B cell (primary cell): ENCODE measurements at regions not wholly inside any gene's neighbourhood (a gene's known extent, or its start where the extent isn't known, plus 50 kb on each side); places are given as distances from the start of the nearest gene placed in this dataset.

Experiments
- ATAC-seq: fragments of 200-7000 bp; cut with Tn5 transposase; one replicate; pipeline ENCODE4 v1.10.0; 2021; ENCODE audit warnings: low read depth, mild to moderate bottlenecking, moderate number of reproducible peaks, moderate library complexity
- CTCF ChIA-PET: fragments of 350-600 bp; sonication (Branson Sonifier 250); formaldehyde crosslinking; loops from one replicate; lab custom pipeline; 2021; ENCODE audit warnings: antibody characterized with exemption, inconsistent platforms; lab: Charles Lee
- POLR2A ChIA-PET: fragments of 350-600 bp; sonication (Branson Sonifier 250); formaldehyde crosslinking; loops from one replicate; lab custom pipeline; 2021; ENCODE audit warnings: antibody characterized with exemption; lab: Charles Lee
- DNase-seq: peaks from one replicate; pipeline ENCODE4 v3.0.0; 2013
- H2AFZ ChIP-seq: 2 replicates; pipeline ENCODE4 v1.6.1; 2012; ENCODE audit warnings: mild to moderate bottlenecking, low read depth, low read length; ENCODE audit not compliant: insufficient read depth, poor library complexity, severe bottlenecking
- H3K27ac ChIP-seq, 2 donors: 1 replicate in 1 of 2; 2 replicates in 1 of 2; pipeline ENCODE4 v1.5.1; 2012 to 2013; ENCODE audit warnings: low read length in 2 of 2, mild to moderate bottlenecking in 2 of 2, moderate library complexity in 1 of 2
- H3K27me3 ChIP-seq, 4 experiments: fragments of 200-600 bp in 1 of 4; sonication (generic) in 1 of 4; replicated peaks in 1 of 4; 1 replicate in 2 of 4; 2 replicates in 2 of 4; pipeline versions ENCODE4 v1.6.1 to v1.7.0; 2013 to 2016; ENCODE audit warnings: low read length in 3 of 4, mild to moderate bottlenecking in 2 of 4, mixed read lengths in 1 of 4, moderate library complexity in 1 of 4; ENCODE audit not compliant: insufficient read depth in 4 of 4, control insufficient read depth in 3 of 4; ENCODE audit errors: control extremely low read depth in 1 of 4
- H3K36me3 ChIP-seq, 2 experiments: replicated peaks in 1 of 2; 1 replicate in 1 of 2; 2 replicates in 1 of 2; pipeline versions ENCODE4 v1.6.1 to v1.7.1; 2013; ENCODE audit warnings: low read length in 1 of 2; ENCODE audit not compliant: insufficient read depth in 2 of 2, control insufficient read depth in 1 of 2; ENCODE audit errors: control extremely low read depth in 1 of 2, extremely low read depth in 1 of 2
- H3K4me1 ChIP-seq, 2 donors: fragments of 200-600 bp in 1 of 2; sonication (generic) in 1 of 2; 1 replicate in 1 of 2; 2 replicates in 1 of 2; pipeline versions ENCODE4 v1.5.1 to v1.6.1; 2013 to 2017; ENCODE audit warnings: low read length in 2 of 2; ENCODE audit not compliant: control insufficient read depth in 2 of 2, insufficient read depth in 2 of 2
- H3K4me2 ChIP-seq: replicated peaks from 2 replicates; pipeline ENCODE3; 2012; ENCODE audit warnings: mild to moderate bottlenecking, low read depth, low read length; ENCODE audit not compliant: poor library complexity, severe bottlenecking
- H3K4me3 ChIP-seq, 5 experiments: fragments of 200-600 bp in 1 of 5; sonication (generic) in 1 of 5; 1 replicate in 3 of 5; 2 replicates in 2 of 5; pipeline versions ENCODE4 v1.5.1 to v1.7.0; 2011 to 2016; ENCODE audit warnings: low read length in 4 of 5, mild to moderate bottlenecking in 4 of 5, low read depth in 2 of 5, control low read depth in 1 of 5, moderate library complexity in 1 of 5; ENCODE audit not compliant: insufficient read depth in 1 of 5; ENCODE audit errors: control extremely low read depth in 1 of 5, extremely low read depth in 1 of 5
- H3K79me2 ChIP-seq: fragments of 200-600 bp; sonication (generic); one replicate; pipeline ENCODE4 v1.6.0; 2016; ENCODE audit warnings: low read length; ENCODE audit not compliant: control insufficient read depth, insufficient read depth
- H3K9ac ChIP-seq: fragments of 200-600 bp; sonication (generic); 2 replicates; pipeline ENCODE4 v1.6.1; 2017; ENCODE audit warnings: mild to moderate bottlenecking, low read length, moderate library complexity
- H3K9me3 ChIP-seq, 3 donors: one replicate each; pipeline versions ENCODE4 v1.6.1 to v1.7.1; 2013; ENCODE audit warnings: low read length in 2 of 3; ENCODE audit not compliant: control insufficient read depth in 2 of 3, insufficient read depth in 1 of 3; ENCODE audit errors: control extremely low read depth in 1 of 3
- H4K20me1 ChIP-seq: 2 replicates; pipeline ENCODE4 v1.6.0; 2012; ENCODE audit warnings: mild to moderate bottlenecking, low read length; ENCODE audit not compliant: insufficient read depth, control insufficient read depth, poor library complexity, severe bottlenecking
- H3K27ac Mint-ChIP-seq: one replicate; pipeline ENCODE4 v1.8.0; 2021; ENCODE audit warnings: mixed read lengths
- H3K27me3 Mint-ChIP-seq: one replicate; pipeline ENCODE4 v1.8.0; 2021; ENCODE audit warnings: mixed read lengths
- H3K4me1 Mint-ChIP-seq: one replicate; pipeline ENCODE4 v1.8.0; 2021; ENCODE audit warnings: mixed read lengths
- H3K4me3 Mint-ChIP-seq: one replicate; pipeline ENCODE4 v1.8.0; 2021; ENCODE audit warnings: mixed read lengths
- H3K9me3 Mint-ChIP-seq: one replicate; pipeline ENCODE4 v1.8.0; 2022; ENCODE audit warnings: mixed read lengths; ENCODE audit not compliant: insufficient read depth
- EZH2 ChIP-seq: IDR thresholded peaks from 2 replicates; pipeline ENCODE4 v1.6.1; 2012; ENCODE audit warnings: borderline replicate concordance, low read depth, mild to moderate bottlenecking, moderate library complexity, low read length; ENCODE audit not compliant: insufficient read depth, poor library complexity, severe bottlenecking
- WGBS: methylation state at CpG from one replicate; pipeline ENCODE4 v1.1.5; 2013; ENCODE audit warnings: missing lambda C conversion rate; ENCODE audit not compliant: insufficient coverage; 5-methylcytosine and 5-hydroxymethylcytosine counted together
- intact Hi-C: fragments of 100-400 bp; cut with micrococcal nuclease; formaldehyde crosslinking; loops from one replicate; pipeline ENCODE4 v1.10.0; 2022
- TF ChIP-seq, protein P1 (sequence below): fragments of 200-600 bp; IDR thresholded peaks from one replicate; pipeline ENCODE4 v1.8.0; 2022; ENCODE audit warnings: antibody characterized with exemption, mild to moderate bottlenecking

DNA sequence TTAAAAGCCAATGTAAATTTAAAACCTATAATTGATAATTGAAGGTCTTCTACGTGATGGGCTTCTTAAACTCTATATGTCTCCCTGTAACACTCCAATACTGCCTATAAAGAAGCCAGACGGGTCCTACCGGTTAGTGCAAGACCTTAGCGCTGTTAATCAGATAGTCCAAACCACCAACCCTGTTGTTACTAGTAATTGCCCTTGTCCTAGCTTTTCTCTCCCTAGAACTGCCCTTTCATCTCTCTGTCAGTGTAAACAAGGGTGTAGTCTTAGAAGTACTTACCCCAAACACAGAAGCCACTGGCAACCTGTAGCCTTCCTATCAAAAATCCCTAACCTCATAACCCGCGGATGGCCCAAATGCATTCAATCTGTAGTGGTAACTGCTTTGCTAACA lies 243.0 kb upstream of the DIO3 start:
- peaks cover 4% of the 10 kb centered on the region for H3K27me3 Mint-ChIP-seq
- ChIA-PET POLR2A (no interaction called here), CTCF (no interaction called here)
- Histone ChIP-seq H3K4me1 (no peaks in the 10 kb centered on the region), H3K9ac (no peak overlapping the region), H3K27me3 (no peaks in the 10 kb centered on the region), H3K4me2 (no peak overlapping the region), H3K27ac (no peak overlapping the region), H3K4me3 (no peak overlapping the region), H3K79me2 (no peaks in the 10 kb centered on the region), H3K9me3 (peaks cover 3 to 21% (median 8%) of the 10 kb centered on the region in 3 donors), H4K20me1 (no peaks in the 10 kb centered on the region), H2AFZ (no peak overlapping the region), H3K36me3 (no peaks in the 10 kb centered on the region)
- intact Hi-C loops = no loop called here
- WGBS = 100% methylated on average over 1 of the region's 6 CpGs
- H3K9me3 Mint-ChIP-seq = peaks cover 15% of the 10 kb centered on the region
- no peak overlapping the region for H3K27ac Mint-ChIP-seq
- H3K4me3 Mint-ChIP-seq = no peak overlapping the region
- H3K4me1 Mint-ChIP-seq = no peaks in the 10 kb centered on the region
- DNase-seq = no peak
- no peak for ATAC-seq
- no peak for TF ChIP-seq EZH2
- TF ChIP-seq, protein P1, sequence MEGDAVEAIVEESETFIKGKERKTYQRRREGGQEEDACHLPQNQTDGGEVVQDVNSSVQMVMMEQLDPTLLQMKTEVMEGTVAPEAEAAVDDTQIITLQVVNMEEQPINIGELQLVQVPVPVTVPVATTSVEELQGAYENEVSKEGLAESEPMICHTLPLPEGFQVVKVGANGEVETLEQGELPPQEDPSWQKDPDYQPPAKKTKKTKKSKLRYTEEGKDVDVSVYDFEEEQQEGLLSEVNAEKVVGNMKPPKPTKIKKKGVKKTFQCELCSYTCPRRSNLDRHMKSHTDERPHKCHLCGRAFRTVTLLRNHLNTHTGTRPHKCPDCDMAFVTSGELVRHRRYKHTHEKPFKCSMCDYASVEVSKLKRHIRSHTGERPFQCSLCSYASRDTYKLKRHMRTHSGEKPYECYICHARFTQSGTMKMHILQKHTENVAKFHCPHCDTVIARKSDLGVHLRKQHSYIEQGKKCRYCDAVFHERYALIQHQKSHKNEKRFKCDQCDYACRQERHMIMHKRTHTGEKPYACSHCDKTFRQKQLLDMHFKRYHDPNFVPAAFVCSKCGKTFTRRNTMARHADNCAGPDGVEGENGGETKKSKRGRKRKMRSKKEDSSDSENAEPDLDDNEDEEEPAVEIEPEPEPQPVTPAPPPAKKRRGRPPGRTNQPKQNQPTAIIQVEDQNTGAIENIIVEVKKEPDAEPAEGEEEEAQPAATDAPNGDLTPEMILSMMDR = no peak

DNA sequence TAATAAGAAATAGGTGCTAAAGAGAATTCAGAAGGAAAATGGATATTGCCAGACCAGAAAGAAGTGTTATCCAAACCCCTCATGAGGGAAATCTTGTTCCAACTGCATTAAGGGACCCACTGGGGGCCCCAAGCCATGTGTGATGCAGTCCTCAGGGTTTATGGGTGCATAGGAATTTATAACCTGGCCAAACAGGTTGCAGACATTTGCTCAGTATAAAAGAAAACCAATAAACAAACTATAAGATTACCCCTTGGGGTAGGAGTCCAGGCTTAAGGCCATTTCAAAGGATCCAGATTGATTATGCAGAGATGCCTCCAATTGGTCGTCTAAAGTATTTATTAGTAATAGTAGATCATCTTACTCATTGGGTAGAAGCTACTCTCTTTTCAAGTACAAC lies 240.9 kb upstream of the DIO3 start:
- CTCF ChIA-PET = no interaction called here
- no CpG with 5 or more reads among the region's 1 CpG for WGBS
- no peak overlapping the region for H3K4me3 Mint-ChIP-seq

More for the DNA sequence above, 240.9 kb upstream of the DIO3 start:
- H3K4me2 ChIP-seq = no peak overlapping the region
- H3K27me3 Mint-ChIP-seq = peaks cover 4% of the 10 kb centered on the region
- no peak overlapping the region for H3K27ac Mint-ChIP-seq
- no peak overlapping the region for H2AFZ ChIP-seq
- no peak overlapping the region for H3K4me3 ChIP-seq
- no peaks in the 10 kb centered on the region for H3K79me2 ChIP-seq
- no peaks in the 10 kb centered on the region for H4K20me1 ChIP-seq
- H3K9ac ChIP-seq = no peak overlapping the region
- TF ChIP-seq, protein P1 = no peak
- TF ChIP-seq EZH2 = no peak
- H3K4me1 Mint-ChIP-seq = no peaks in the 10 kb centered on the region
- intact Hi-C loops = no loop called here
- H3K9me3 ChIP-seq = peaks cover 4 to 27% (median 13%) of the 10 kb centered on the region in 3 donors
- H3K36me3 ChIP-seq = no peaks in the 10 kb centered on the region
- H3K27ac ChIP-seq = no peak overlapping the region
- H3K4me1 ChIP-seq = no peaks in the 10 kb centered on the region
- DNase-seq = no peak
- H3K27me3 ChIP-seq = no peaks in the 10 kb centered on the region
- H3K9me3 Mint-ChIP-seq = peaks cover 18% of the 10 kb centered on the region
- POLR2A ChIA-PET = no interaction called here
- no peak for ATAC-seq
